SKM-1 treated with dmso at 0.1 percent for 144 hours (cell line): ENCODE measurements at regions not wholly inside any gene's neighbourhood (a gene's known extent, or its start where the extent isn't known, plus 50 kb on each side); places are given as distances from the start of the nearest gene placed in this dataset.

Experiments
- DNase-seq: peaks from one replicate; lab custom pipeline; 2025; ENCODE audit not compliant: unreplicated experiment; lab: John Stamatoyannopoulos, UW

GRCh38 chr15:77823736-77824135, 191.0 kb upstream of the LINGO1 start:
- no peak for DNase-seq

GRCh38 chr15:77822631-77823230, 190.0 kb upstream of the LINGO1 start:
- DNase-seq, result no peak

GRCh38 chr15:77821959-77822256, 189.2 kb upstream of the LINGO1 start:
- DNase-seq, result no peak

GRCh38 chr15:77821188-77821958, 188.7 kb upstream of the LINGO1 start:
- DNase-seq, result peak; percentile 41

- no peak for DNase-seq
Measured at GRCh38 chr15:77819851-77820728, 187.4 kb upstream of the LINGO1 start.

- DNase-seq, result no peak
Measured at GRCh38 chr15:77819048-77819850, 186.5 kb upstream of the LINGO1 start.

- DNase-seq, result no peak
Measured at GRCh38 chr15:77818484-77819047, 185.9 kb upstream of the LINGO1 start.

- DNase-seq, result no peak
Measured at GRCh38 chr15:77817434-77817833, 184.7 kb upstream of the LINGO1 start.

- DNase-seq, result no peak
Measured at GRCh38 chr15:77816983-77817382, 184.3 kb upstream of the LINGO1 start.

GRCh38 chr15:77815015-77815414, 182.3 kb upstream of the LINGO1 start:
- DNase-seq, result no peak

- no peak for DNase-seq
Measured at GRCh38 chr15:77812664-77813063, 180.0 kb upstream of the LINGO1 start.

- no peak for DNase-seq
Measured at GRCh38 chr15:77811270-77811669, 178.6 kb upstream of the LINGO1 start.

- no peak for DNase-seq
Measured at GRCh38 chr15:77810130-77810571, 177.4 kb upstream of the LINGO1 start.

- no peak for DNase-seq
Measured at GRCh38 chr15:77808581-77809177, 176.0 kb upstream of the LINGO1 start.

- DNase-seq, result no peak
Measured at GRCh38 chr15:77808075-77808474, 175.4 kb upstream of the LINGO1 start.

GRCh38 chr15:77807611-77808010, 174.9 kb upstream of the LINGO1 start:
- no peak for DNase-seq

- DNase-seq, result no peak
Measured at GRCh38 chr15:77807115-77807514, 174.4 kb upstream of the LINGO1 start.

- no peak for DNase-seq
Measured at GRCh38 chr15:77804210-77804609, 171.5 kb upstream of the LINGO1 start.

- no peak for DNase-seq
Measured at GRCh38 chr15:77803487-77803886, 170.8 kb upstream of the LINGO1 start.

- DNase-seq, result no peak
Measured at GRCh38 chr15:77800305-77800704, 167.6 kb upstream of the LINGO1 start.
